CD4-positive, alpha-beta T cell treated with Interleukin-15 for 4 hours (primary cell): ENCODE measurements at regions not wholly inside any gene's neighbourhood (a gene's known extent, or its start where the extent isn't known, plus 50 kb on each side); places are given as distances from the start of the nearest gene placed in this dataset.
"Not testable (repeated sequence)": the region's sequence is repeated elsewhere in the genome, so short reads cannot be mapped to it uniquely, and the experiment has no call there.

ENCODE experiments used
- DNase-seq: peaks from one replicate; pipeline ENCODE4 v3.0.0-alpha.2; 2020; ENCODE audit warnings: low spot score

DNA sequence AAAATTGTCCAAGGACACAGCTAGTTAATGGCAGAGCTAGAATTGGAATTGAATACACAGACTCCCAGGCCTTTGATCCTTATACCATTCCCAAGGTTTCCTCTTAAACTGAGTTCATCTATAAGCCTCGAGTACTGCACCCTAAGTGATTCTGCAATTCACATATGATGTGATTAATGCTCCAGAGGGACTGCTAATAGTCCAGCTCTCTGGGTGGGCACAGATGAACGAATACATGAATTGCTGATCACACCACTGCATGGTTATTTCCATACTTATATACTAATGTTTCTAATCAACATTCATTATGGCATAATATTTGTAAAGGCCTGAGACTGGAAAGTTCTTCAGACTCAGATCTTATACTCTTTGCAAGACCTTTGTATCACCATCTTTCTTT lies 101.8 kb downstream of the NUFIP1 start:
- no peak for DNase-seq

DNA sequence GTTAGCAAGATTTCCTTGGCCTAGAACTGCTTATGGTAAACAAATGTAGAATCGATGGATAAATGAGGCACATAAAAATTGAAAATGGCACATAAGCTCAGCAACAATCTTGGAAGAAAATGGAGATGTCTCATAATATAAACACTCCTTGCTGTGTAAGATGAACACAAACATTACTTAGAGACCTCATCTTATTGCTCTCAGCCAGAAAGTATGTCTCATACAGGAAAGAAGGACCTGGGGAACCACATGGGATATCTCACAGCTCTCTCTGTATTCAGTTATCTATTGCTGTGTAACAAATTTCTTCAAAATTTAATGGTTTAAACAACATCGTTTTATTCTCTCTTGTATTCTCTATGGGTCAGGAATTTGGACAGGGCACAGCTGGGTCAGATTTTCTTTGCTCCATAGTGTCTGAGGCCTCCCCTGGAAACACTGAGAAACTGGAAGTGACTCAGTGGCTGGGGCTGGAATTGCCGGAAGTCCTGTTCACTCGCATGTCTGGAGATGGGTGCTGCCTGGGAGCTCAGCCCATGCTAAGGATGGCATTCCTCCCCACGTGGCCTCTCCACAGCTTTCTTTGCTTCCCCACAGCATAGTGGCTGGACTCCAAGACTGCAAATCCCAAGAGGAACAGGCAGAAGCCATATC lies 105.1 kb downstream of the NUFIP1 start:
- DNase-seq = no peak

DNA sequence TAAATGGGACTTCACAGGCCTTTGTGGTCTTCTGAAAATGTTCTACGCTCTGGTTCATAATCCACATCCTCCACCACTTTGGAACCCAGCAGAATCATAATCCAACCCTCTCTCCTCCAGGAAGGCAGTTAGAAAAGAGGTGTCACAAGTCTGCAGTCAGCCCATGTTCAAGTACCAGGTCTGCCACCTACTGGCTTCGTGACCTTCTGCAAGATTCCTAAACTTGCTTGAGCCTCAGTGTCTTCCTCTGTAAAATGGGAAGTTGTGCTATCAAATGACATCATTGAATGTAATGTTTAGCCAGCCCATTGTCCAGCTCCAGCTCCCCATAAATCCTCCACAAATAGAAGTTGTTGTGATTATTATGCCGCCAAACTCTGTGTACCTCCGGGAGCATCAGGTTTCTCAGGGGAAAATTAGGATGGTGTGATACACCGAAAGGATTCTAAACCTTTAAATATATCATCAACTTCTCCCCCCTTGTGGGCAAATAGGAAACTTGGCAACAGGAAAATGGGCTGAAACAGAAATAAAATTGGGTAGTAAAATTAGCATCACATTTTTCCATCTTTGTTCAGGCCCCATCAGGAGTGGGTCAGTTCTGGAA lies 109.7 kb downstream of the NUFIP1 start:
- DNase-seq = no peak

DNA sequence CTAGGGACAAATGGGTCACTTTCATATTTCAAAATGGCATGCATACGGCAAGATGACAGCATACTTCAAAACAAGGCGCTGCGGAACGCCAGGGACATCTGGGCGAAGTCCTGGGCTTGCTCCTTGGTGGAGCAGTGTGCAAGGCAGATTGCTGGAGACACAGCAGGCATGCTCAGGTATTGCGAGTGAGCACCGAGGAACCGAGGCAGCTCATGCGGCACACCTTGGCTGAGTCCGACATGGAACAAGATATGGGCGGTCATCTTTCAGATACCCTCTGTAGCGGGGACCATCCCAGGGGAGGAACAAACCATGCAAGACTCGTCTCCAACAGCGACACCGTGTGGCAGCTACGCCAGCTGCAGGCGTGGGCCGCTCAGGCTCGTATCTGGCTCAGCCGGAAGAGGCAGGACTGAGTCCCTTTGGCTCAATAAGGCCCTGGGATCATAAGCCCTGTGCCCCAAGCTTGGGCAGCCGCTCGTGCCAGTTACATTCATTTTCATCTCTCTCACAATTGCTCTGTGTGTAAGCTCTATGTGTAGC lies 112.4 kb downstream of the NUFIP1 start:
- no peak for DNase-seq

DNA sequence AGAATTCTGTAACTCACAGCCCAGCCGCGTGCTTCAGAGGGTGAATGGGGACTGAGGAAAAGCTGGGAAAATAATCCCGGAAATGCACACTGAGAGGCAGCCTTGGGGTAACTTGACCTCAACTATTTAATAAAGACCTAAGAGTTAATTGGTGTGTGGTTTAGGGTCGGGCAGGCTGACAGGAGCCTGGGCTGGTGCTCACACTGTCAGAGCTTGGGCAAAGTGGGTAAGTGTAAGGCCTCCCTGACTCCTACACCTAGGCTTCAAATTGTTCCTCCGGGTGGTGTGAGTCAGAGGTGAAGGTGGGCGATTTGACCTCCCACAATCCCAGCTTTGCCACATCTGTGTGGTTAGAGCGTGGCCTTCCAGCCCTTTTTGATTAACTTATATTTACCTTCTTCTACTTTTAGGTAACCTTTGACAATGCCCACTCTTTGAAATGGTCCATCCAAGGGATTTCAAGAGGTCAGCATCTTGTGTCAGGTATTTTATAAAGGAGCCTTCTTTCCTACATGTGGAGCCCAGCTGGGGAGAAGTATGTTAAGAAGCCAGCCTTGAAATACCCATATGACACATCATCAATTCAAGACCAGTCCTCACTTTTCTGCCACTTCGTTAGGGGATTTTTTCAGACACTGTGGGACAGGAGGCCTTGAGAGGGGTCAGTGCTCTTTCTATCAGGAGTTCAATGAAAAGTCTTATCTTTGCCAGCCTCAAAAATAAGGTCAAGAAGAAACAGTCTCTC lies 114.2 kb downstream of the NUFIP1 start:
- no peak for DNase-seq

DNA sequence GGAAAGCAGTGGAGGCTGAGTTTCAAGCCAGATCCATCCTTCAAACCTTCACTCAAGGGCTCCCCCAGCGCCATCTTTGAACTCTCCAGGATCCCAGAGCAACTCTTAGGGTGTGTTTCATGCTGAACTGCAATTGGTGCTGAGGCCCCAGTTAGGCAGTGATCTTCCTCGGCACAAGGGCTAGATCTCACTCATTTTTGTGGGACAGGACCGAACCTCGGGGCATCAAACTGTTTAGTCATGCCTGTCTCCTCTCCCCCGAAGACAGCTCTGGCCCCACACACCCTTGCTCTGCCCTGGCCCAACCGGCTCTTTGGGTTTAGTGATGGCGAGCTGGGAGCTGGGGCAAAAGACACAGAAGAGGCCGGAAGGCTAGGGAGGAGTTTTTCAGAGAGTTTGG lies 115.1 kb downstream of the NUFIP1 start:
- no peak for DNase-seq

DNA sequence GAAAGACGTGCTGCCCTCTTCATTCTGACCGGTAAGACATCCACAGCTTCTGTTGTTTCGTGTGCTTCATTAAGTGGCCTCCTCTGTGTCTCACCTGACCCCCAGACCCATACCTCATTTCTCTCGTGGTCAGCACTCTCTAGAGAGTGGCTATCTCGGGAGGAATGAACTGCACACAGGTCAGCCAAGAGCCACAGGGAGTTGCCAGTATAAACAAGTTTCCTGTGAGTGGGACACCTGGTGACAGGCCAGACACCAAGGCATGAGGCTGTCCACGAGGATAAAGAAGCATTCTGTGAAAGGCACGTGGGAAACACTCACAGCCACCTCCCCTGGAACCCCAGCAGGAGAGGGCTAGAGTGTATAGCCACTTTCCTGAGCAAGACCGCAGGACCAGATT lies 115.8 kb downstream of the NUFIP1 start:
- no peak for DNase-seq

DNA sequence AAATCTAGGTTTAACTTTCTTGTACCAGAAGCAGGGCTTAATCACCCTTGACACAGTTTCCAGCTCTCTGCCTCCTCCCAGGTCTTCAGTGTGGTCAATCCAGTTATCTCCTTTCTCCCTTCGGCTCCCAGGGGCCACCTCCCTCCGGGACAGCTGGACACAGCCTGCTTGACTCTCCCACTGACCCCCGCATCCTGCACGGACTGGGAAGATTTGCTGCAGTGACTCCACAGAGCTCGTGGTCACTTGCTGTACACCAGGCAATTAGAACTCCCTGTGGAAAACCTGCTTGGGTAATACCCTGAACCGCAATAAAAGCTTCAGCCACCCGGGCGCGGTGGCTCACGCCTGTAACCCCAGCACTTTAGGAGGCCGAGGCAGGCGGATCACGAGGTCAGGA lies 116.5 kb downstream of the NUFIP1 start:
- DNase-seq = no peak

DNA sequence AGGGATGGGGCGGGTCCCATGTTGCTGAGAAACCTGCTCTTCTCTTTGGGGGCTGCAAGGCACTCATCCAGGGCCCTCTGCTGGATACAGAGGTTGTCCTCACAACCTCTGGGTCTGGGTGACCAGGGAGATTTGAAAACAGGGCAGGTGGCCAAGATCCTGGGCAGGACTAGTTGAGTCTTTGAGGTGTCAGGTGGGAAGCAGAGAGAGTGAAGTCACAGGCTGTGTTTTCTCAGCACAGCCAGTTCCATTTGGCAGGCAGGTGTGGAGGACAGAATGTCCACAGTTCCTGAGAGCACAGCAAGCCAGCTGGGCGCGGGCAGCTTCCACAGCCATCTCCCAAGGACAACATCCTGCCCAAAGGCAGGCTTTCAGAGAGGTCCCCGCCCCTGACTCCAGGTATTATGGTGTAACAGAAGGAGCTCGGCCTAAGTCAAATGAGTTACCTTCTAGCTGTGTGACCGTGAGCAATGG lies 118.8 kb downstream of the NUFIP1 start:
- DNase-seq = no peak

DNA sequence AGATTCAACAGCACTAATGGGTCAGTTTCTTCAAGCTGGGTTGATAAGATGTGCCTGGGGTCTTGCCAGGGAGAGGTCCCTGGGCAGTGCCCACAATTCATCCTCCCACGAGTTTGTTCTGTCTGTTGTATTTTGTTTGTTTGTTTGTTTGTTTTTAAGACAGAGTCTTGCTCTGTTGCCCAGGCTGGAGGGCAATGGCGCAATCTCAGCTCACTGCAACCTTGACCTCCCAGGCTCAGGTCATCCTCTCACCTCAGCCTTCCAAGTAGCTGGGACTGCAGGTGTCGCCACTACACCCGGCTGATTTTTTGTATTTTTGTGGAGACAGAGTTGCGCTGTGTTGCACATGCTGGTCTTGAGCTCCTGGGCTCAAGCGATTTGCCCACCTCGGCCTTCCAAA lies 120.1 kb downstream of the NUFIP1 start:
- no peak for DNase-seq

DNA sequence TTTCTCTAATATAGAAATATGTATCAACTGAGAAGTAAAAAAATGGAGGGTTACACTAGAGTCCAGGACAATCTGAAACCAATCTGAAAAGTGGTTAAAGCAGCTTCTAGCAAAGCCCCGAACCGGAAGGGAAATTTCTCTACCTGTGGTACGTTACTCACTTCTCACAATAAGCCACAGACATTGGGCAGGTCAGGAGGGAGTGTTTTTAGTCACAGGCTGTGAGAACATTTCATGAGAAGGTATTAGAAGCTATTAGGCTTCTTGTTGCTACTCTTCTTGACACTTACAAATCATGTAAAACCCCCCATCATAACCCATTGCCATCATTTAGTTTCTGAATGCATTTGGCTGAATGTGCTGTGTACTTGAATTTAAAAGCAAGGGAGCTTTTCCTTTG lies 120.9 kb downstream of the NUFIP1 start:
- DNase-seq = no peak

DNA sequence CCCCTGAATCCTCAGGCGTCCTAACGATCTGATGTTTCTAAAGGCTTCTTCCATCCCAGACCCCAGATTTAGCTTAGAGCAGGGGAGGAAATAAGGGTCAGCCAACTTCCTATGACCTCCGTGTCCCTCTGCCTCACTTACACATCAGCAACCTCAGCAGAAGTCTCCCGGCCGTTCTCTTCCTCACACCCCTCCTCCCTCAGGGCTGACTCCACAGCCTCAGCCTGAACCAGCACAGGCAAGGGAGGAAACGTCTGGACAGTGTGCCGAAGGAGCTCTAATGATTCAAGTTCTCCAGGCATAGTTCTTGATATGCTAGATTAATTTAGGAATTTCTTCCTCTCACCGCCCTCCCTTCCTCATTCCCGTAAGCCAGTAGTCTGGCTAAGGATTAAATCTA lies 121.4 kb downstream of the NUFIP1 start:
- DNase-seq = no peak

DNA sequence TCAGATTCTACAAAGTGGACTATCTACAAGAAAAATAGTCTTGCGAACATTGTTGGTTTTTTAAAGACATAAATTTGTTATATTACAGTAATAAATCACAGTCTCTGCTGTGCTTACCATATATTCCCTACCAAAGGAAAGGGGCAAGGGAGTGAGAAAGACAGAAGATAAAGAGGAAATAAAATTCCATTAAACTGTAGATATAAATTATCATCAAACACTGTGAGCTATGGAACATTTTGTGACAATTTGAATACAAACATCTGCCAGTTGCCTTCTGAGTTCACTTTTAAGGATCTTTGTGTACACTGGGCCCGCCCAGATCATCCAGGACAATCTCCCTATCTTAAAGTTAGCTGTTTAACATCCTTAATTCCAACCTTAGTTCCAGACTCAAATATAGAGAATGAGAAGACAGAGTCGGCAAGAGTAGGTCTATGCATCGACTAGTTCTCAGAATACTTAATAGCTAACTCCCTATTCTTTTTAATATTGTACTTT lies 122.8 kb downstream of the NUFIP1 start:
- no peak for DNase-seq

DNA sequence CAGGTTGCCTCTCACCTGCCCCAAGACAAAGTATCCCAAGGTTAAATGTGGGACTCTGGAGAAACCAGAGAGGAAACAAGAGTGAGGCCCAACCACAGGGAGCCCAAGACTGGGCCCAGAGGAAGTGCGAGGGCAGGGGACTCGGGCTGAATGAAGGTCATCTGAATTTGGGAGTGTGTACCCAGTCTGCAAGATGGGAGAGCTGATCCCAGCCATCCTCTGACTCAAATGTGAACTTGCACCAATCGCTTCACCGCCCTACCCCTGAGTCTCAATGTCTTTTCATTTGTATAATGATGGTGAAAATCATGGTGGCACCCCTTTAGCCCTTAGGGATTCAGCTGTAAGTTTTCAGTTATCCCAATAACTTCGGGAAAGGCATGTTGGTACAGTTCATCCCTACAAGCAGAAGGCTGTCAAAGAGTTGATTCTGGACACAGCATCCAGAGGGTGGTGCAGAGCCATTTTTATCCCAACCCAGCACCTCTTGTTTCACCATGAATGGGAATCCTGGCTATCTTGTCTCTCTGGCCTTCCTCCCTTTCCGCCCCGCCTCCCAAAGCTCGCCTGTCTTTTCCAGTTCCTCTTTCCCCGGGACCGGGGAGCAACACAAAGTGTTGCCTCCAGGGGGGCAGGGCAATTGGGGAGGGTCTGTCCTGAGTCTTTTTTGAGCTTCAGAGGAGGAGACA lies 123.4 kb downstream of the NUFIP1 start:
- no peak for DNase-seq

DNA sequence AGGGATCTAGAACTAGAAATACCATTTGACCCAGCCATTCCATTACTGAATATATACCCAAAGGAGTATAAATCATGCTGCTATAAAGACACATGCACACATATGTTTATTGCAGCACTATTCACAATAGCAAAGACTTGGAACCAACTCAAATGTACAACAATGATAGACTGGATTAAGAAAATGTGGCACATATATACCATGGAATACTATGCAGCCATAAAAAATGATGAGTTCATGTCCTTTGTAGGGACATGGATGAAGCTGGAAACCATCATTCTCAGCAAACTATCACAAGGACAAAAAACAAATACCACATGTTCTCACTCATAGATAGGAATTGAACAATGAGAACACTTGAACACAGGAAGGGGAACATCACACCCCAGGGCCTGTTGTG lies 125.6 kb downstream of the NUFIP1 start:
- DNase-seq = not testable (repeated sequence)

DNA sequence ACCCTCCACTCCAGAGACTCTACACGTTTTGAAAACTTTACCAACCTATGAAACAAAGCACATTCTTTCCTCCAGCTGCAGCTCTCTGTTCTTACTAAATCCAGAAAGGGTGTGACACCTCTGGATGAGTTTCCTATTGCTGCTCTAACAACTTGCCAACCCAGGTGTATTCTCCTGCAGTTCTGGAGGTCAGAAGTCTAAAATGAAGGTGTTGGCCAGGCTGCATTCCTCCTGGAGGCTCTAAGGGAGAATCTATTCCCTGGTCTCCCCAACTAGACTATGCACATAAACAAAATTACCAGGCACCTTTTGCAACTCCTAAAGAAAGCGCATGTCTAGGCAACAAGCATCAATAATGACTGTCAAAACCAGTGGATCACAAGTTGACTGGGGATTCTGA lies 128.8 kb downstream of the NUFIP1 start:
- no peak for DNase-seq

DNA sequence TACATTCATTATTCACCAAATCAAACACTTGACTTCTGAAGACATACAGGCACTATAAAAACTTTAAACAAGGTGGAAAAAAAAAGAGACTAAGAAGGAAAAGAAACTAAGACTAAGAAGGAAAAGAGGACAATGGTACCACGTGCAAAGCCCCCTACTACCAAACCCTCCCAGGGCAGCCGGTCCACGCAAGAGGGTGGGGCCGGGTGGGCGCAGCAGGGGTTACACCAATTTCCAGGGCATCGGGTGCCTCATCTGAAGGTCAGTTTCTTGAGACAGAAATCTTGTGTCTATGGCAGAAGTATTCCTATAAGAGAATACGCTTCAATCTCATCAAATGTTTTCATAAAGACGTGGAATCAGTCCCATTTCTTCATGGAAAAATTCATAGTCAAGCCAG lies 131.5 kb downstream of the NUFIP1 start:
- no peak for DNase-seq

DNA sequence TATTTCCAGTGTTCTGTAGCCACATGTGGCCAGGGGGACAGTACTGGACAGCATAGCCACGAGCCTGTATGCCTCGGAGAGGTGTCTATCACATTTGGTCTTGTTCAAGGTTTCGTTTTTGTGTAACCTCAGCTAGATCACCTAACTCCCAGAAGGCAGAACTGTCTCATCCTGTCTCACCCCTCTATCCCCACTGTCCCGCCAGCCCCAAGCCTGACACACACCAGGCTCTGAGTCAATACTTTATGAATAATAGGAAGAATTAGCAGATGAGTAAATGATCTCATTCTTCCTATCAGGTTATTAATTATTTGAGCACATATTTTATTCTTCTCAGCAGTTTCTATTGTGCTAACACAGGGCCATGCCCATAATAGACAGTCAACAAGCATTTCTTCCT lies 132.2 kb downstream of the NUFIP1 start:
- DNase-seq = no peak

DNA sequence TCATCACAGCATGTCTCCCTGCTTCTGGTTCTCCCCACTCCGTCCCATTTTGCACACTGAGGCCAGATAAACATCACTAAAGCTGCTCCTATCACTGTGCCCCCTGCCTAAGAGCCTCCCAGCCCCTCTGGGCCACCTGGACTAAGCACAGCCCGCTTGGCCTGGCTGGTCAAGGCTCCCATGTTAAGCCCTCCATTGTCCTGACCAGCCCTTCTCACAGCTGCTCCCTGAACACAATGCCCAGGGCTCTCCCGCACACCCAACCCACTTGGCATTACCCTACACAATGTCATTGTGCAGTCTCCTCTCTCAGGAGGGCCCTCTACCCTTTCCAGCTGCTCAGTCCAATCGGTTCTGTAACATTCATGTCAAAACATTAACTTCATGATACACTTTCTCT lies 133.4 kb downstream of the NUFIP1 start:
- DNase-seq = no peak

DNA sequence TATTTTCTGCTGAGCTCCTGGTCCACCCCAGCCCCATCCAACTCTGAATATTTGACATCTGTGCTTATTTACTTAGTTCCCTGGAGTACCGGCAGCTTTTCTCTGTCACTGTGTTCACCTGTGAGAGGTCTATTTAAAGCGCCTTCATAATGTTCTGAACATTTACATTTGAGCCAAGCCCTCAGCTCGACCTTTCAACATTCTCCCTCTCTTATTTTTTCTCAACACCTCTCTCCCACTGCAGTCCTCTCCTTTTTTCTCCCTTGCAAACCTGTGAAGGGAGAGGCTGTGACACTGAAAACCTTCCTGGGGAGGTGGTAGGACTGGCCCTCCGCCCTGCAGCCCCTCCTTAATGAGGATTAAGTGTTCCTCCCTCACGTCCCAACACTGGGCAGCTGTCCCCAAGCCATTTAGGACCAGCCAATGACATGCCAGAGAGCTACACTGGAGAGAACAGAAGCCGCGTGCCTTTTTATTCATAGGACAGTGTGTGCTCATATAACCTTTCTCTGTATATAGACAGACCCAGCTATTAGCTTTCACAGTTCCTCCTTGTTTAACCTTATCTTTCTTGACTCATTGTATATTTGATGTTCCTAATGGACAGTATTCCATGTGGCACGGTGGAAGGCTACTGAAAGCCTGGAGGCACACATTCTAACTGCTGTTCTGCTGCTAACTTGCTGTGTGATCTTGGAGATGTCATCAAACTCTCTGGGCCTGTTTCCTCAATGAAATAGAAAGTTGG lies 134.8 kb downstream of the NUFIP1 start:
- no peak for DNase-seq

DNA sequence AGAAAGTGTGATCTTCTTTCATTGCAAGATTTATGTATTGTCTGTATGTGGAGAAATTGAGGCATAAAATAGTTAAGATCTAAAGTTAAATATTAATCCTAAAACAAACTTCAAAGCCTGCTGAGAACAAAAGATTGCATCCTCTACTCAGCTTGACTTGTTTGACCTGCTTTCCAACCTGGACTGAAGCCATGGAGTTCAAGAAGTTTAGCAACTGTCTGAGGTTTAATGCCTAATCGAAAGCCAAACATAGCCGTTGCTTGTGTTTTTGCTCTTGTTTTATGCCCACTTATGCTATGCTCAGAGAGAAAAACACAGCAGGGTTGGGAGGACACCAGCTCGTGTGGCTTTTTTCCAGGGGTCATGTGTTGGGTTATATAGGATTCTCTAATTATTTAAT lies 135.6 kb downstream of the NUFIP1 start:
- DNase-seq = no peak
